SK-N-SH treated with all-trans-retinoic acid at 6 μM for 48 hours (cell line): ENCODE measurements at regions not wholly inside any gene's neighbourhood (a gene's known extent, or its start where the extent isn't known, plus 50 kb on each side); places are given as distances from the start of the nearest gene placed in this dataset.

Experiments used
- ATAC-seq: fragments of 200-7000 bp; cut with Tn5 transposase; 3 replicates; pipeline ENCODE4 v1.9.1; 2020; ENCODE audit warnings: mild to moderate bottlenecking, moderate library complexity
- ARNTL ChIP-seq: fragments of 450-650 bp; formaldehyde crosslinking; IDR thresholded peaks from 2 replicates; pipeline ENCODE4 v1.5.0; 2020; ENCODE audit warnings: low read depth, mild to moderate bottlenecking, moderate library complexity, borderline replicate concordance
- BACH2 ChIP-seq: fragments of 250-450 bp; sonication (Bioruptor Pico); IDR thresholded peaks from 2 replicates; pipeline ENCODE4 v1.9.0; 2021; ENCODE audit warnings: mild to moderate bottlenecking, borderline replicate concordance
- ESRRG ChIP-seq: fragments of 250-450 bp; sonication (Bioruptor Pico); IDR thresholded peaks from 2 replicates; pipeline ENCODE4 v1.6.1; 2021; ENCODE audit warnings: mild to moderate bottlenecking
- GLIS3 ChIP-seq: fragments of 250-450 bp; sonication (Bioruptor Pico); IDR thresholded peaks from 2 replicates; pipeline ENCODE4 v1.5.0; 2020; ENCODE audit warnings: mild to moderate bottlenecking, moderate library complexity
- ISL1 ChIP-seq: fragments of 250-450 bp; sonication (Bioruptor Pico); IDR thresholded peaks from 2 replicates; pipeline ENCODE4 v2.1.2; 2022; ENCODE audit warnings: mild to moderate bottlenecking, moderate library complexity
- OSR1 ChIP-seq: fragments of 250-450 bp; sonication (Bioruptor Pico); IDR thresholded peaks from 2 replicates; pipeline ENCODE4 v1.8.0; 2022; ENCODE audit warnings: moderate library complexity, mild to moderate bottlenecking, inconsistent platforms
- PPARA ChIP-seq: fragments of 250-450 bp; sonication (Bioruptor Pico); IDR thresholded peaks from 2 replicates; pipeline ENCODE4 v1.5.0; 2020; ENCODE audit warnings: mild to moderate bottlenecking, borderline replicate concordance
- RARB ChIP-seq: fragments of 250-450 bp; sonication (Bioruptor Pico); IDR thresholded peaks from 2 replicates; pipeline ENCODE4 v1.8.0; 2021; ENCODE audit warnings: mild to moderate bottlenecking, moderate library complexity
- SNAI2 ChIP-seq: fragments of 250-450 bp; sonication (Bioruptor Pico); IDR thresholded peaks from 2 replicates; pipeline ENCODE4 v1.5.0; 2020; ENCODE audit warnings: mild to moderate bottlenecking, moderate library complexity
- TCF4 ChIP-seq: fragments of 250-450 bp; sonication (Bioruptor Pico); IDR thresholded peaks from 2 replicates; pipeline ENCODE4 v1.8.0; 2021; ENCODE audit warnings: mild to moderate bottlenecking, moderate library complexity, borderline replicate concordance
- TOX ChIP-seq: fragments of 250-450 bp; sonication (Bioruptor Pico); IDR thresholded peaks from 2 replicates; pipeline ENCODE4 v1.8.0; 2021; ENCODE audit warnings: mild to moderate bottlenecking, moderate library complexity, borderline replicate concordance
- ZC3H10 ChIP-seq: fragments of 250-450 bp; sonication (Bioruptor Pico); IDR thresholded peaks from 2 replicates; pipeline ENCODE4 v1.5.1; 2021; ENCODE audit warnings: mild to moderate bottlenecking, moderate library complexity
- ZFP3 ChIP-seq: fragments of 250-450 bp; sonication (Bioruptor Pico); IDR thresholded peaks from 2 replicates; pipeline ENCODE4 v1.5.0; 2020; ENCODE audit warnings: mild to moderate bottlenecking, moderate library complexity
- ZFP30 ChIP-seq: fragments of 450-650 bp; formaldehyde crosslinking; IDR thresholded peaks from 2 replicates; pipeline ENCODE4 v1.5.0; 2022; ENCODE audit warnings: mild to moderate bottlenecking, moderate library complexity
- ZNF565 ChIP-seq: fragments of 450-650 bp; formaldehyde crosslinking; conservative IDR thresholded peaks from 2 replicates; pipeline ENCODE4 v1.5.0; 2020; ENCODE audit warnings: low read depth, mild to moderate bottlenecking, moderate library complexity
- ZNF70 ChIP-seq: fragments of 450-650 bp; formaldehyde crosslinking; IDR thresholded peaks from 2 replicates; pipeline ENCODE4 v1.5.0; 2020; ENCODE audit warnings: mild to moderate bottlenecking, moderate library complexity
- ZNF8 ChIP-seq: fragments of 450-650 bp; formaldehyde crosslinking; IDR thresholded peaks from 2 replicates; pipeline ENCODE4 v1.5.0; 2020; ENCODE audit warnings: mild to moderate bottlenecking, moderate library complexity
- TF ChIP-seq, protein P1 (sequence below): fragments of 250-450 bp; sonication (Bioruptor Pico); IDR thresholded peaks from 2 replicates; pipeline ENCODE4 v1.5.1; 2021; ENCODE audit warnings: mild to moderate bottlenecking, moderate library complexity
- TF ChIP-seq, protein P2 (sequence below): fragments of 250-450 bp; sonication (Bioruptor Pico); IDR thresholded peaks from 2 replicates; pipeline ENCODE4 v1.5.1; 2020; ENCODE audit warnings: low read depth, mild to moderate bottlenecking, moderate library complexity
- TF ChIP-seq, protein P3 (sequence below): fragments of 250-450 bp; sonication (Bioruptor Pico); IDR thresholded peaks from 2 replicates; pipeline ENCODE4 v1.8.0; 2021; ENCODE audit warnings: low read depth, mild to moderate bottlenecking, moderate library complexity, borderline replicate concordance
- TF ChIP-seq, protein P4 (sequence below): fragments of 250-450 bp; sonication (Bioruptor Pico); IDR thresholded peaks from 2 replicates; pipeline ENCODE4 v1.8.0; 2020; ENCODE audit warnings: mild to moderate bottlenecking, moderate library complexity, borderline replicate concordance
- TF ChIP-seq, protein P5 (sequence below): fragments of 250-450 bp; sonication (Bioruptor Pico); IDR thresholded peaks from 2 replicates; pipeline ENCODE4 v1.5.0; 2020; ENCODE audit warnings: mild to moderate bottlenecking, moderate library complexity

DNA sequence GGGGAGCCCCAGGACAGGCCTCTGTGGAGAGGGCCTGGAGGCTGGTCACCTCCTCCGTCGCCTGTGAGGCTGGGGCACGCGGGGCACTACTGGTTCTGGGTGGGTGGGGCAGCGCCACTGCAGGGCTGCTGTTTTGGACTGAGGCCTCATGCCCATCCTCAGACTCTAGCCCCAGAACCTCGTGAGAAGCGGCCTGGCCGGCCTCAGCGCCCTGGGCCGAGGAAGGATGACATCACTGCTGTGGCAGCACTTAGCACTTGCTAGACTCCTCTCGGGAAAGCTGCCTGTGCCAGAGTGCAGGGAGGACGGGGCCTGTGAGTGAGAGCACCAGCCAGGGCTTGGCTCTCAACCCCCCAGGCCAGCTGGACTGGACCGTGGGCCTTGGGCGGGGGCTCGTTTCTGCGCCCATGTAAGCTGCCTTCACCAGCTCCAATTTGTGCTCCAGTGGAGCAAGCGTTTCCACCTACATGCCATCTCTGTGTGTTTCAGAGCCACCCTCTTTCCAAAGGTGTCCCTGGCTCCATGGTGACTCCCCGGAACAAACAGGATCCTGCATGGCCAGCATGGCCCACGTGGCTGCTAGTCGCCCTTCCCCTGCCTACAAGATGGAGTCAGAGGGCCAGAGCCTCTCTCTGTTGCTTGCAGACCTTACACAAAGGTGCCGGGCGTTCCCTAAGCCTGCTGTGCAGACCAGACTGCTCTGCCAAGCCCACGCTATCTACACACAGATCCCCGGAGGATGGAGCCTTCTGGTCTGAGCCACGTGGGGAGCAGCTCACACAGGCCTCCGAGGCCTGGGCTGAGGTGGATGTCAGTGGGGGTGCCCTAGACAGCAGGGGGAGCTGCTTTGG lies 102.9 kb downstream of the CTTN start:
- peak; percentile 33; the same call in 1 of the 3 replicates for ATAC-seq
- TF ChIP-seq, protein P1, sequence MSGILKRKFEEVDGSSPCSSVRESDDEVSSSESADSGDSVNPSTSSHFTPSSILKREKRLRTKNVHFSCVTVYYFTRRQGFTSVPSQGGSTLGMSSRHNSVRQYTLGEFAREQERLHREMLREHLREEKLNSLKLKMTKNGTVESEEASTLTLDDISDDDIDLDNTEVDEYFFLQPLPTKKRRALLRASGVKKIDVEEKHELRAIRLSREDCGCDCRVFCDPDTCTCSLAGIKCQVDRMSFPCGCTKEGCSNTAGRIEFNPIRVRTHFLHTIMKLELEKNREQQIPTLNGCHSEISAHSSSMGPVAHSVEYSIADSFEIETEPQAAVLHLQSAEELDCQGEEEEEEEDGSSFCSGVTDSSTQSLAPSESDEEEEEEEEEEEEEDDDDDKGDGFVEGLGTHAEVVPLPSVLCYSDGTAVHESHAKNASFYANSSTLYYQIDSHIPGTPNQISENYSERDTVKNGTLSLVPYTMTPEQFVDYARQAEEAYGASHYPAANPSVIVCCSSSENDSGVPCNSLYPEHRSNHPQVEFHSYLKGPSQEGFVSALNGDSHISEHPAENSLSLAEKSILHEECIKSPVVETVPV (CRISPR knock-in tag) = no peak
- TF ChIP-seq ZFP3 (CRISPR knock-in tag) (no peak), RARB (CRISPR knock-in tag) (no peak), ESRRG (CRISPR knock-in tag) (no peak), ARNTL (CRISPR knock-in tag) (no peak), ZNF8 (CRISPR knock-in tag) (no peak), ISL1 (CRISPR knock-in tag) (no peak), ZNF565 (CRISPR knock-in tag) (no peak), TOX (CRISPR knock-in tag) (no peak), PPARA (CRISPR knock-in tag) (no peak), ZFP30 (no peak), GLIS3 (CRISPR knock-in tag) (no peak), BACH2 (CRISPR knock-in tag) (no peak), TCF4 (no peak), ZC3H10 (CRISPR knock-in tag) (no peak), ZNF70 (no peak)
- TF ChIP-seq, protein P2, sequence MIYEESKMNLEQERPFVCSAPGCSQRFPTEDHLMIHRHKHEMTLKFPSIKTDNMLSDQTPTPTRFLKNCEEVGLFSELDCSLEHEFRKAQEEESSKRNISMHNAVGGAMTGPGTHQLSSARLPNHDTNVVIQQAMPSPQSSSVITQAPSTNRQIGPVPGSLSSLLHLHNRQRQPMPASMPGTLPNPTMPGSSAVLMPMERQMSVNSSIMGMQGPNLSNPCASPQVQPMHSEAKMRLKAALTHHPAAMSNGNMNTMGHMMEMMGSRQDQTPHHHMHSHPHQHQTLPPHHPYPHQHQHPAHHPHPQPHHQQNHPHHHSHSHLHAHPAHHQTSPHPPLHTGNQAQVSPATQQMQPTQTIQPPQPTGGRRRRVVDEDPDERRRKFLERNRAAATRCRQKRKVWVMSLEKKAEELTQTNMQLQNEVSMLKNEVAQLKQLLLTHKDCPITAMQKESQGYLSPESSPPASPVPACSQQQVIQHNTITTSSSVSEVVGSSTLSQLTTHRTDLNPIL (CRISPR knock-in tag) = no peak
- TF ChIP-seq, protein P3, sequence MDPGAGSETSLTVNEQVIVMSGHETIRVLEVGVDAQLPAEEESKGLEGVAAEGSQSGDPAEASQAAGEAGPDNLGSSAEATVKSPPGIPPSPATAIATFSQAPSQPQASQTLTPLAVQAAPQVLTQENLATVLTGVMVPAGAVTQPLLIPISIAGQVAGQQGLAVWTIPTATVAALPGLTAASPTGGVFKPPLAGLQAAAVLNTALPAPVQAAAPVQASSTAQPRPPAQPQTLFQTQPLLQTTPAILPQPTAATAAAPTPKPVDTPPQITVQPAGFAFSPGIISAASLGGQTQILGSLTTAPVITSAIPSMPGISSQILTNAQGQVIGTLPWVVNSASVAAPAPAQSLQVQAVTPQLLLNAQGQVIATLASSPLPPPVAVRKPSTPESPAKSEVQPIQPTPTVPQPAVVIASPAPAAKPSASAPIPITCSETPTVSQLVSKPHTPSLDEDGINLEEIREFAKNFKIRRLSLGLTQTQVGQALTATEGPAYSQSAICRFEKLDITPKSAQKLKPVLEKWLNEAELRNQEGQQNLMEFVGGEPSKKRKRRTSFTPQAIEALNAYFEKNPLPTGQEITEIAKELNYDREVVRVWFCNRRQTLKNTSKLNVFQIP (CRISPR knock-in tag) = no peak
- TF ChIP-seq, protein P4, sequence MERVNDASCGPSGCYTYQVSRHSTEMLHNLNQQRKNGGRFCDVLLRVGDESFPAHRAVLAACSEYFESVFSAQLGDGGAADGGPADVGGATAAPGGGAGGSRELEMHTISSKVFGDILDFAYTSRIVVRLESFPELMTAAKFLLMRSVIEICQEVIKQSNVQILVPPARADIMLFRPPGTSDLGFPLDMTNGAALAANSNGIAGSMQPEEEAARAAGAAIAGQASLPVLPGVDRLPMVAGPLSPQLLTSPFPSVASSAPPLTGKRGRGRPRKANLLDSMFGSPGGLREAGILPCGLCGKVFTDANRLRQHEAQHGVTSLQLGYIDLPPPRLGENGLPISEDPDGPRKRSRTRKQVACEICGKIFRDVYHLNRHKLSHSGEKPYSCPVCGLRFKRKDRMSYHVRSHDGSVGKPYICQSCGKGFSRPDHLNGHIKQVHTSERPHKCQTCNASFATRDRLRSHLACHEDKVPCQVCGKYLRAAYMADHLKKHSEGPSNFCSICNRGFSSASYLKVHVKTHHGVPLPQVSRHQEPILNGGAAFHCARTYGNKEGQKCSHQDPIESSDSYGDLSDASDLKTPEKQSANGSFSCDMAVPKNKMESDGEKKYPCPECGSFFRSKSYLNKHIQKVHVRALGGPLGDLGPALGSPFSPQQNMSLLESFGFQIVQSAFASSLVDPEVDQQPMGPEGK = no peak
- TF ChIP-seq, protein P5, sequence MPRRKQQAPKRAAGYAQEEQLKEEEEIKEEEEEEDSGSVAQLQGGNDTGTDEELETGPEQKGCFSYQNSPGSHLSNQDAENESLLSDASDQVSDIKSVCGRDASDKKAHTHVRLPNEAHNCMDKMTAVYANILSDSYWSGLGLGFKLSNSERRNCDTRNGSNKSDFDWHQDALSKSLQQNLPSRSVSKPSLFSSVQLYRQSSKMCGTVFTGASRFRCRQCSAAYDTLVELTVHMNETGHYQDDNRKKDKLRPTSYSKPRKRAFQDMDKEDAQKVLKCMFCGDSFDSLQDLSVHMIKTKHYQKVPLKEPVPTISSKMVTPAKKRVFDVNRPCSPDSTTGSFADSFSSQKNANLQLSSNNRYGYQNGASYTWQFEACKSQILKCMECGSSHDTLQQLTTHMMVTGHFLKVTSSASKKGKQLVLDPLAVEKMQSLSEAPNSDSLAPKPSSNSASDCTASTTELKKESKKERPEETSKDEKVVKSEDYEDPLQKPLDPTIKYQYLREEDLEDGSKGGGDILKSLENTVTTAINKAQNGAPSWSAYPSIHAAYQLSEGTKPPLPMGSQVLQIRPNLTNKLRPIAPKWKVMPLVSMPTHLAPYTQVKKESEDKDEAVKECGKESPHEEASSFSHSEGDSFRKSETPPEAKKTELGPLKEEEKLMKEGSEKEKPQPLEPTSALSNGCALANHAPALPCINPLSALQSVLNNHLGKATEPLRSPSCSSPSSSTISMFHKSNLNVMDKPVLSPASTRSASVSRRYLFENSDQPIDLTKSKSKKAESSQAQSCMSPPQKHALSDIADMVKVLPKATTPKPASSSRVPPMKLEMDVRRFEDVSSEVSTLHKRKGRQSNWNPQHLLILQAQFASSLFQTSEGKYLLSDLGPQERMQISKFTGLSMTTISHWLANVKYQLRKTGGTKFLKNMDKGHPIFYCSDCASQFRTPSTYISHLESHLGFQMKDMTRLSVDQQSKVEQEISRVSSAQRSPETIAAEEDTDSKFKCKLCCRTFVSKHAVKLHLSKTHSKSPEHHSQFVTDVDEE (CRISPR knock-in tag) = no peak
- TF ChIP-seq, all 23 proteins: peak for 0

DNA sequence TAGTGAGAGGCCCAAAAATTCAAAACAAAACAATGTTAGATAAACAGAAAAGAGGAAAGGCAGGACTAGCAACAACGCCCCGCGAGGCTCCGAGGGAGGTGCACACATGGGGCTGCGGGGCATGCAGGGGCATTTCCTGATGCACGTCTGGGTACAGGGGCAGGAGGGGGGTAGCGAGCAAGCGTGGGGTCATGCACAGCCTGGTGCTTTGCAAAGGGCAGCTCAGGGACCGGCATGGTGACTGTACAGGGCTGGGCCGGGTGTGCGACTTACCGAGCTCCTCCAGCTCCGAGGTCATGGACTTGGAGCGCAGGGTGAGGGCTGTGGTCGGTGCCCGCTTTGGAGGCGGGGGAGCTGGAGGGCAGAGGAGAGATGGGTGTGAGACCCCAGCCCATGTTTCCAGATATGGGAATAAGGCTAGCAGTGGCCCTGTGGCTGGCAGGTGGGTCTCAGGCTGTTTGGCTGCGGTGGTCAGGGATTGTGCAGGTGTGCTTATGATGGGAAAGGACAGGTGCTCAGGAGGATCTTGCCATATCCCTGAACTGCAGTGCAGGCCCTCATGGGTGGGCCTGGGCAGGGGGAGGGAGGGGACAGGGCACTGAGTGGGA lies 103.7 kb downstream of the CTTN start:
- ATAC-seq = no peak
- TF ChIP-seq RARB (CRISPR knock-in tag) (no peak), ZNF8 (CRISPR knock-in tag) (no peak), TCF4 (no peak), BACH2 (CRISPR knock-in tag) (no peak), ISL1 (CRISPR knock-in tag) (no peak), SNAI2 (CRISPR knock-in tag) (no peak), ZFP30 (no peak), ZC3H10 (CRISPR knock-in tag) (no peak), OSR1 (CRISPR knock-in tag) (no peak)
- TF ChIP-seq, protein P3 (CRISPR knock-in tag) = no peak
- TF ChIP-seq, protein P2 (CRISPR knock-in tag) = no peak
- TF ChIP-seq, protein P1 (CRISPR knock-in tag) = no peak
